ENCODE measurements at regions not wholly inside any gene's neighbourhood (a gene's known extent, or its start where the extent isn't known, plus 50 kb on each side); places are given as distances from the start of the nearest gene placed in this dataset.

GRCh38 chr5:143453720-143454119 is 50.2 kb upstream of the NR3C1 start:
- no peak for DNase-seq

Data from right kidney (tissue), 1 donor.